Lung (tissue), 11 donors: ENCODE measurements at regions not wholly inside any gene's neighbourhood (a gene's known extent, or its start where the extent isn't known, plus 50 kb on each side); places are given as distances from the start of the nearest gene placed in this dataset.
"Not testable (repeated sequence)": the region's sequence is repeated elsewhere in the genome, so short reads cannot be mapped to it uniquely, and the experiment has no call there.

Experiments
- ATAC-seq: fragments of 200-7000 bp; cut with Tn5 transposase; one replicate; pipeline ENCODE4 v1.9.1; 2020; ENCODE audit warnings: moderate number of reproducible peaks; ENCODE audit not compliant: insufficient read depth, low FRiP score
- DNase-seq, 3 donors: peaks; one replicate each; pipeline ENCODE4 v3.0.0-alpha.2; 2013 to 2017
- H3K27ac ChIP-seq, 2 donors: one replicate each; pipeline ENCODE4 v1.5.1; 2013; ENCODE audit warnings: mild to moderate bottlenecking in 2 of 2, moderate library complexity in 2 of 2, control low read depth in 1 of 2, inconsistent platforms in 1 of 2, low read depth in 1 of 2, low read length in 1 of 2
- H3K27me3 ChIP-seq, 3 donors: one replicate each; pipeline ENCODE4 v1.5.1; 2013; ENCODE audit warnings: low read length in 2 of 3; ENCODE audit not compliant: control insufficient read depth in 3 of 3, insufficient read depth in 3 of 3
- H3K36me3 ChIP-seq, 4 donors: one replicate each; pipeline ENCODE4 v1.5.1; 2013; ENCODE audit warnings: low read length in 4 of 4, mild to moderate bottlenecking in 1 of 4, moderate library complexity in 1 of 4; ENCODE audit not compliant: control insufficient read depth in 4 of 4, insufficient read depth in 4 of 4
- H3K4me1 ChIP-seq, 5 donors: one replicate each; pipeline ENCODE4 v1.5.1; 2013; ENCODE audit warnings: low read length in 5 of 5, mild to moderate bottlenecking in 2 of 5, moderate library complexity in 1 of 5; ENCODE audit not compliant: control insufficient read depth in 5 of 5, insufficient read depth in 5 of 5
- H3K4me3 ChIP-seq: one replicate; pipeline ENCODE4 v1.5.1; 2013; ENCODE audit warnings: mild to moderate bottlenecking, control low read depth, moderate library complexity
- H3K9ac ChIP-seq, 2 donors: one replicate each; pipeline ENCODE4 v1.5.1; 2013; ENCODE audit warnings: low read length in 2 of 2, control low read depth in 1 of 2; ENCODE audit not compliant: insufficient read depth in 1 of 2
- H3K9me3 ChIP-seq, 4 donors: one replicate each; pipeline ENCODE4 v1.5.1; 2013; ENCODE audit warnings: low read length in 3 of 4, mild to moderate bottlenecking in 1 of 4, moderate library complexity in 1 of 4; ENCODE audit not compliant: control insufficient read depth in 4 of 4, insufficient read depth in 3 of 4
- WGBS, 2 donors: extraction: QIAGEN DNeasy Blood & Tissue Kit; methylation state at CpG; one replicate each; pipeline ENCODE4 v1.1.7; 2013; 5-methylcytosine and 5-hydroxymethylcytosine counted together
- TF ChIP-seq, protein P1 (sequence below): IDR thresholded peaks from 2 replicates; pipeline ENCODE4 v1.5.1; 2012; ENCODE audit warnings: mild to moderate bottlenecking; ENCODE audit errors: control extremely low read depth, extremely low read depth
- donor health status: control.
- donor health status: control.
- donor health status: Bipolar disorder and iron deficiency.
- donor health status: healthy.
- donor health status: DM: yes; HTN: yes; CAD: no.

DNA sequence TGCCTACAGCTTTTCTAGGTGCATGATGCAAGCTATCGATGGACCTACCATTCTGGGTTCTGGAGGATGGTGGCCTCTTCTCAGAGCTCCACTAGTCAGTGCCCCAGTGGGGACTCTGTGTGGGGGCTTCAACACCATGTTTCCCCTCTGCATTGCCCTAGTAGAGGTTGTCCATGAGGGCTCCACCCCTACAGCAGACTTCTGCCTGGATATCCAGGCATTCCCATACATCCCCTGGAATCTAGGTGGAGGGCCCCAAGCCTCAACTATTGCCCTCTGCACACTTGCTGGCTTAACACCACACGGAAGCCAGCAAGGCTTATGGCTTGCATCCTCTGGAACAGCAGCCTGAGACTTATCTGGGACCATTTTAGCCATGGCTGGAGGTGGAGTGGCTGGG is 1299.9 kb upstream of the MIR17HG start:
- ATAC-seq (no peak), DNase-seq (no peak)
- Histone ChIP-seq H3K4me1 (no peaks in the 10 kb centered on the region), H3K9ac (no peak overlapping the region), H3K27me3 (no peaks in the 10 kb centered on the region), H3K4me3 (no peak overlapping the region), H3K9me3 (peaks cover 0 to 11% (median 5%) of the 10 kb centered on the region in 4 donors), H3K36me3 (no peaks in the 10 kb centered on the region), H3K27ac (no peak overlapping the region)
- TF ChIP-seq, protein P1, sequence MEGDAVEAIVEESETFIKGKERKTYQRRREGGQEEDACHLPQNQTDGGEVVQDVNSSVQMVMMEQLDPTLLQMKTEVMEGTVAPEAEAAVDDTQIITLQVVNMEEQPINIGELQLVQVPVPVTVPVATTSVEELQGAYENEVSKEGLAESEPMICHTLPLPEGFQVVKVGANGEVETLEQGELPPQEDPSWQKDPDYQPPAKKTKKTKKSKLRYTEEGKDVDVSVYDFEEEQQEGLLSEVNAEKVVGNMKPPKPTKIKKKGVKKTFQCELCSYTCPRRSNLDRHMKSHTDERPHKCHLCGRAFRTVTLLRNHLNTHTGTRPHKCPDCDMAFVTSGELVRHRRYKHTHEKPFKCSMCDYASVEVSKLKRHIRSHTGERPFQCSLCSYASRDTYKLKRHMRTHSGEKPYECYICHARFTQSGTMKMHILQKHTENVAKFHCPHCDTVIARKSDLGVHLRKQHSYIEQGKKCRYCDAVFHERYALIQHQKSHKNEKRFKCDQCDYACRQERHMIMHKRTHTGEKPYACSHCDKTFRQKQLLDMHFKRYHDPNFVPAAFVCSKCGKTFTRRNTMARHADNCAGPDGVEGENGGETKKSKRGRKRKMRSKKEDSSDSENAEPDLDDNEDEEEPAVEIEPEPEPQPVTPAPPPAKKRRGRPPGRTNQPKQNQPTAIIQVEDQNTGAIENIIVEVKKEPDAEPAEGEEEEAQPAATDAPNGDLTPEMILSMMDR = no peak
- 90 to 96% methylated on average over 2 of the region's 2 CpGs for WGBS, 2 donors

DNA sequence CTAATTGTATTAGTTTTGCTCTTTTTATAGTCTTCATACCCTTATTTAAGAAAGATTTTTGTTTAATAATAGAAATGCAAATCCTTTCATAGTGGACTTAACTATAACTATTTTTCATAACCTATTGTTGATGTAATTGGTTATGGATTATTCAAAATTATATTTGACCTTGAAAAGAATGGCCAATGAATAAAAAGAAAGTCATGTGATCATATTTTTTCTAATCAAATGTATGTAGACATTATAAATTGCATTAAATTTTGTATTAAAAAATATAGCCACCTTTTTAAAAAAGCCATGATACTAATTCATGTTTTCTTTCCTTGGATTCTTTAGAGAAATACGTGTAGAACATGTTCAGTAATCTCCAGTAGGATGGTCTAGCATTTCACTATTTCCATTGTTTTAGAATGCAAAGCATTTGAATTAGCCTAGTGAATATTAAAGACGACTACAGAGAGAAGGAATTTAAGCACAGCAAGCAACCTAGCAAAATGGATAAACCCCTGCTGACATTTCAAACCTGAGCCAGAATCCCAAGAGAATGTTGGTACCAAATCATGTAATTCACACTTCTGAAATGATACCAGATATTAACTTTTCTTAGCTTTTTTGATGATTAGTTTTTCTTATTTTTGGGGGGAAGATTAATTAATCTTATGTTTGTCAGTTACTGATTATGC is 1297.4 kb upstream of the MIR17HG start:
- 62 to 73% methylated on average over 2 of the region's 2 CpGs for WGBS, 2 donors
- TF ChIP-seq, protein P1 = no peak
- no peak for DNase-seq

DNA sequence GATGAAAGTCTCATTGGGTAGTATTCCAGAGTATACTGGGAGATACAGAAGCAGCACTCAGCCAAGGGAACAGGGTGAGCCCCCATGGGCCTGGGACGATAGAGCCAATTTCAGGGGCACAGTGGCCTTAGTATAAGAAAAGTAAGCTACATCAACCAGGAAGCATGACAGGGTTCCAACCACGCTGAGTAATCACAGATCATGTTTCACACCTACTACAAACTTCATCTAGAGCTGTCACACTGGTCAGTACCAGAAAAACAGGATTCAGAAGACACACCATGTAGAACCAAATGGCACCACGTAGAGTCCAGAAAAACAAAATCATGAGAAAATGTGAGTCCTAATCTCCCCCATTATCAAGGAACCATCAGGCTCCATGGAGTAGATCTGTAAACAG is 1292.4 kb upstream of the MIR17HG start:
- TF ChIP-seq, protein P1 = no peak
- Histone ChIP-seq H3K4me3 (no peak overlapping the region), H3K9ac (no peak overlapping the region), H3K36me3 (no peaks in the 10 kb centered on the region), H3K27ac (no peak overlapping the region), H3K9me3 (no peaks in the 10 kb centered on the region), H3K27me3 (no peaks in the 10 kb centered on the region), H3K4me1 (no peaks in the 10 kb centered on the region)
- ATAC-seq (no peak), DNase-seq (peak in 1 of 3 donors; percentile 19)
- 47% methylated on average over 3 of the region's 3 CpGs for WGBS, 2 donors

More for the DNA sequence above, 1297.4 kb upstream of the MIR17HG start:
- H3K9ac ChIP-seq = no peak overlapping the region
- no peaks in the 10 kb centered on the region for H3K36me3 ChIP-seq
- H3K27me3 ChIP-seq = no peaks in the 10 kb centered on the region
- ATAC-seq = no peak
- H3K4me3 ChIP-seq = no peak overlapping the region
- no peaks in the 10 kb centered on the region for H3K4me1 ChIP-seq
- H3K27ac ChIP-seq = no peak overlapping the region
- H3K9me3 ChIP-seq = peaks cover 0 to 11% (median 3%) of the 10 kb centered on the region in 4 donors

DNA sequence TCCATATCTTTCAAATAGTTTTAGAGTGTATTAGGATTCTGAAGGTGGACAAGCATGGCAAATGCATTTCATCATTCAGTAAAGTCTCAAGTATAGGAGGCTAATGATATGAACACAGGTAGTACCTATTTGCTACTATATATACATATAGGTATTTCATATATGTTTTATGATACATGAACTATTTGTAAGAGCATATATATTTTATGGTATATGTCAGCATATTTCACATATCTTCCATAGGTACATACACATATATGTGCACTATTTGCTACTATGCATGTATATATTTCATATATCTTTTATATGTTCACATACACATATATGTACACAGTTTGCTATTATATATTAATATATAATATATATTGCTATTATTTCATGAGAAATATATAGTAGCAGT is 1291.7 kb upstream of the MIR17HG start:
- H3K27me3 ChIP-seq = no peaks in the 10 kb centered on the region
- DNase-seq (no peak), ATAC-seq (no peak)
- H3K4me3 ChIP-seq = no peak overlapping the region
- H3K27ac ChIP-seq = no peak overlapping the region
- H3K9me3 ChIP-seq = no peaks in the 10 kb centered on the region
- no peak overlapping the region for H3K9ac ChIP-seq
- no peaks in the 10 kb centered on the region for H3K4me1 ChIP-seq
- TF ChIP-seq, protein P1 = no peak
- no peaks in the 10 kb centered on the region for H3K36me3 ChIP-seq

DNA sequence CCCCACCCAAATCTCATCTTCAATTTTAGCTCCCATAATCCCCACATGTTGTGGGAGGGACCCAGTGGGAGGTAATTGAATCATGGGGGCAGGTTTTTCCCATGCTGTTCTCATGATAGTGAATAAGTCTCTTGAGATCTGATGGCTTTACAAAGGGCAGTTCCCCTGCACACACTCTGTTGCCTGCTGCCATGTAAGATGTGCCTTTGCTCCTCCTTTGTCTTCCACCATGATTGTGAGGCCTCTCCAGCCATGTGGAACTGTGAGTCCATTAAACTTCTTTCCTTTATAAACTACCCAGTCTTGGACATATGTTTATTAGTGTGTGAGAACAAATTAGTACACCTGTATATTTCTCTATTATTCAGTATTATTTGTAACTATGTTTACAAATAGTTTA is 1283.3 kb upstream of the MIR17HG start:
- not testable (repeated sequence) for ATAC-seq, H3K27ac ChIP-seq, H3K9ac ChIP-seq

More for the DNA sequence above, 1283.3 kb upstream of the MIR17HG start:
- not testable (repeated sequence) for DNase-seq, H3K4me1 ChIP-seq, H3K4me3 ChIP-seq, H3K27me3 ChIP-seq, H3K36me3 ChIP-seq, H3K9me3 ChIP-seq
